GM18499 (cell line): ENCODE measurements at regions not wholly inside any gene's neighbourhood (a gene's known extent, or its start where the extent isn't known, plus 50 kb on each side); places are given as distances from the start of the nearest gene placed in this dataset.

Experiments used
- ATAC-seq: cut with Tn5 transposase; IDR thresholded peaks from one replicate; pipeline ENCODE4 v1.9.1; 2021; ENCODE audit warnings: moderate number of reproducible peaks; ENCODE audit not compliant: insufficient read depth, unreplicated experiment

- ATAC-seq = no peak
Observed at GRCh38 chr3:23739536-23739935, 66.2 kb upstream of the UBE2E1 start.

GRCh38 chr3:23740517-23740965, 65.2 kb upstream of the UBE2E1 start:
- ATAC-seq = peak; percentile 74

DNA sequence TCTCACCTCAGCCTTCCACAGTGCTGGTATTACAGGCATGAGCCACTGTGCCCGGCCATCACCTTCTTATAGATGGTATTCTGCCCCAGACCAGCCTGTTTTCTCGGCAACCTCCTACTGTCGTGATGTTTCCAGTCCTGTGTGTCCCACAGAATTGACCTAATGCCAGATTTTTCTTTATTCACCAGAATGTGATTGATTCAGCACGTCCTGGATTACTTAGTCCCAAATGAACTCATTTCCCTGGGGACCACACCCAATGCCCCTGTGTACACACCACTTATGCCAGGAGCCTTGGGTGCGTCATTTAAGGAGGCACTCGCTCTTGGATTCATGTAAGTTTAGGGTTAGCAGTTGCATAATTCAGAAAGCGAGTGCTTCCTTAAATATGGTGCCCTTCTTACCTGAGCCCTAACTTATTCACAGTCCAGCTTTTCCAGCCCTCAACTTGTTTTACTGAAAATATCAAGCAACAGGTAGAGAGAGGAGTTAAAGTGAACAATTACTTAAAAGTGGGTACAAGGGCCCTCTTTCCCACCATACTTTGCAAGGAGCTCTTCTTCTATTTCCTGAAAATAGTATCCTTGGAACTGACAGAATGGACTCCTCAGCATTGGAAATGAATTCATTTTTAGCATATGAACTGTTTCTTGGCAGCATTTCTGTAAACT, 64.6 kb upstream of the UBE2E1 start:
- no peak for ATAC-seq

DNA sequence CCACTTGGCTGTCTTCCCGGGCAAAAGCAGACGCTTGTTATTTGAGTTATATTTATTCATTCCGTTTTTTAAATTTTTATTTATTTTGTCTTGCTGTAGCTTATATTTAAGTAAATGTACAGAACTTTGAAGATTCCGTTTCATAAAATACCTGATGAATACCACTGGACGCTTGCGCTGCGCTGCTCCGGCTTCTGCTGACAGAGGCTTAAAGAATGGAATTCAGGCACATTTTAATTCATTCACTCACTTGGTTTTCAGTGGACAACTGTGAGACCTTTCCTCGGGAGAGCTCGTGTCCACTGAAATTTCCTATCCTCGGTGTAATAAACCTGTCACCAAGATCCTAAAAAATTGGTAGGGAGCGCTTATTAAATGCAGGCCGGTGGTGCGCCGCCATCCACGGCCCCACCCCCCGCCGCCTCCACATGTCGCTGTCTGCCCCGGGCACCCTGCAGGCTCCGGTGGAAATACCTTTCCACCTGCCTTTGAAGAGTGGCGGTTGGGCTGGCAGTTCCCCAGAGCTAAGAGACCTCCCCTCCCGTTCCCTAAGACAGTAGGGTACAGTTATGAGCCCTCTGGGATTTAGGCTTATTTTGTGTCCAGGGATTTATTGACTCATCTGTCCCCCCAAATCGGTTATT, 62.5 kb upstream of the UBE2E1 start:
- ATAC-seq = no peak

DNA sequence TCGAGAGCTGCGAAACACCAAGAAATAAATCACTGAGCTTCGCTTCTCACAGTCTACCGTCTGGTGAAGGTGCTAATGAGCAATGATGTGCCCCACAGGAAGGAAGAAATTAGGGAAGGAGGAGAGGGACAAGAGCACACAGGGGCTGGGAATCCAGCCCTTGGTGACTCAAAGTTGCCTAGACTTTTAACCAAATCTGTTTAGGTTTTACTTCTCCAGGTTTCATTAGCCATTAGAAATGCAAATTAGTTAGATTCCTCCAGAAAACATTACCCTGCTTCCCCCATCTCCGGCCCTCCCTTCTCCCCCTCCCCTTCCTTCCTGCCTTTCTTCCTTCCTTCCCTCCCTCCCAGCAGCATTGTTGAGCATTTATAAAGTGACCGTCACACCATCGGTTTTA, 59.3 kb upstream of the UBE2E1 start:
- no peak for ATAC-seq

DNA sequence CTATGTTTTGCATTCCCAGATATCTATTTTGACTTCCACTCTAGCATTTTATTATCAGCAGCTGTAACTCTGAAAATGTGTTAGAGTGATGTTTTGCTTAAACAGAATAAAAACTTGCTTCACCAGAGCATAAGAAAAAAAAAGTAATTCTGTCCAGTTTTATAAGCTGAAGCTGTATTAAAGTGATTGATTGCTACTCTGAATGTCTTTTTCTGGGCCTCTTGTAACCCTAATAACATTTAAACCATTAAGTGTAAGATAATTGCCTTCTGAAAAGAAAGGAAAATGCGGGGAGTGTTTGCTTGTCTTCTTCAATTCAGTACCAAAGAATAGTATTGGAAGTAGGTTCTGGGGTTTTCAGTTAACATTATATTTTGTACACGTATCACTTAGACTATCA, 57.9 kb upstream of the UBE2E1 start:
- no peak for ATAC-seq

DNA sequence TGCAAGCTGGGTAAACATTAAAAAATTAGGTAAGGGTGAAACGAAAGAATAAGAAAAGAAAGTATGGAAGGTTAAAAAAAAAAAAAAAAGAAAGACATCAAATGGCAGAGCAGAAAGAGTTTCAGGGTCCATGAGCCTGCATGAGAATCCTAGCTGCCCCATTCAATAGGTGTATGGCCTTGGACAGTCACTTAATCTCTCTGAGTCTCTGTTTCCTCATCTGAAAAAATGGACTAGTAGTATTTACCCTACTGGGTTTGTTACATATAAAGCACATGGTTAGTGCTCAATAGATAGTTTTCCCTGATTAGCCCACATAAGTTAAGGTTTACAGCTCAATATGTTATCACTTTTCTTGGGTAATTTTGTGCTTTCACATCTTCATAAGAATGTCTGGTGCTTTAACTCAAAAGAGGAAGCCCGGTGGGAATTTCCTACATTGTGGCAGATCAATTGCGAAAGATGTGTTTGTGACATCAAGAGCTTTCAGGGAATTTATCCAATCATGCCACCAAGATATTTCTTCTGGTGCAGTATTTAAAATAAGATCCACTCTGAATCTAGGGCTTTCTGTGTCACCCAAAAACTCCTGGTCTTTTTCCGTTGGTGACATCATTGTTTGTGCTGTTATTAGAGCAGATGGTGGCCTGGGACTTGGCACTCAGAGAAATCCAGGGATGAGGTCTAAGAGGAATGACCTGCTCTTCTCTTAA, 57.2 kb upstream of the UBE2E1 start:
- no peak for ATAC-seq

DNA sequence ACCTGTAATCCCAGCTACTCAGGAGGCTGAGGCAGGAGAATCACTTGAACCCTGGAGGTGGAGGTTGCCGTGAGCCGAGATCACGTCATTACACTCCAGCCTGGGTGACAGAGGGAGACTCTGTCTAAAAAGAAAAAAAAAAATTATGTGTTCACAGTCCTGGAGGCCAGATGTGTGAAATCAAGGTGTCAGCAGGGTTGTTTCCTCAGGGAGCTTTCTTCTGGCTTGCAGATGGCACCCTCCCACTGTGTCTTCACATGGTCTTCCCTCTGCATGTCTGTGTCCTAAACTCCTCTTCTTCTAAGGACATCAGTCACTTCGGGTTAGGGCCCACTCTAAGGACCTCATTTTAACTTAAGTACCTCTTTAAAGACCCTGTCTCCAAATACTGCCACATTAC, 56.1 kb upstream of the UBE2E1 start:
- no peak for ATAC-seq

DNA sequence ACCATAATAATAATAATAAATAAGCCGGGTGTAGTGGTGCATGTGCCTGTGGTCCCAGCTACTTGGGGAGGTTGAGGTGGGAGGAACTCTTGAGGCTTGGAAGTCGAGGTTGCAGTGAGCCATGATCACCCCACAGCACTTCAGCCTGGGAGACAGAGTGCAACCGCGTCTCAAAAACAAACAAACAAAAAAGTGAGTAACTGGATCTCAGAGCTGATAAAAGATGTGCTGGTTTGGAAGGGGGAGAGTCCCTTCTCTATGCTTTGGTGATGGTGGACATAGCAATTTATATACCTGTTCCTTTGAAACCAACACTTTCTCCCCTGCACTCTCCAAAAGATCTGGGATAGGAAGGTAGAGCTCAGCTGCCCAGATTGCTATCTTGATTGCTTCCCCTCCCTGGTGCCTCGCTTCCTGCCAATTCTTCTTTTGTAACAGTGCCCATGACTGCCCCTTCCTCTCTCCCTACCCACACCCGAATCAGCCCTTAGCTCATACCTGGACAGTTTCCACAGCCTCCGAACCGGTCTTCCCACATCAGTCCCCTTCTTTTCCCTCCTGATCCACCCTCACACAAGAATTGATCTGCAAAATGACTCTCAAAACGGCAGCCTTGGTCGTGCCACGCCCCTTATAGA, 55.1 kb upstream of the UBE2E1 start:
- ATAC-seq = no peak

DNA sequence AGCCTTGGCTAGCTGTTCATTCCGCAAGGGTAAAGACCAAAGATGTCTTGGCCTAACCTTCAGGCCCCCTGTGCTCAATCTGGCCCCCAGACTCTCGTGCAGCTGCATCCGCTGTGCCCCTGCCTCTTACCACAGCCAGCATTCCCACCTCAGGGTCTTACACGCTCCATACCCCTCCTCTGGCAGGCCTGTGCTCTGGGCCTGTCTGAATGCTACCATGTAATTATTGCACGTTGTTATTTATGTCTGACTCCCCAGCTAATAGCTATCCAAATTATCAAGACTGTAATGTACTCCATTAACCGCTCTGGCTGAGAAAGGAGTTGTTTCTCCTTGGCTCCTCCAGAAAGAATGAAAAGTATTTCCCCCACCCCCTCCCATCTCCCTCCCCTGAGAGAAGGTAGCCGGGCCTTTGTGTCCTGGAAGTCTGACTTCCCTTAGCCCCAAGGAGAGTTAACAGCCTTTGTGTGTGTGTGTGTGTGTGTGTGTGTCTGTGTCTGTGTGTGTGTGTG, 54.5 kb upstream of the UBE2E1 start:
- ATAC-seq = no peak

DNA sequence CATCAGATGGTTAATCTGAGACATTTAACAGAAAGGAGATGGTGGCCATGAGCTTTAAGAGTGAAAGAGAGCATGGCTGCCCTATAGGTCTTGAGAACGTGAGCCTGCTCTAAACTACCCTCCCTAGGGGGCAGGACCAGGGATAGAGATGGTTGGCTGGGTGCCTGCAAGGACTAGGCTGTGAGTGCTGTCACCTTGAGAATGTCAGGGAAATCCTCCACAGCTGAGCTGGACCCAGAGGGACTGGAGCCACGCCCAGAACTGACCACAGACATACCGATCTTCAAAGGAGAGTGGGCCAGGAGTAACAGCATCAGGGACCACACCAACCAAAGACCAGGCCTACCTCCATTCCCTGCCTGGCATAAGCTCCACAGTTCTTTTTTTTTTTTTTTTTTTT, 53.6 kb upstream of the UBE2E1 start:
- ATAC-seq = no peak

- ATAC-seq = no peak
Observed at GRCh38 chr3:23754215-23754614, 51.5 kb upstream of the UBE2E1 start.
